ENCODE measurements at regions not wholly inside any gene's neighbourhood (a gene's known extent, or its start where the extent isn't known, plus 50 kb on each side); places are given as distances from the start of the nearest gene placed in this dataset.
"Not testable (repeated sequence)": the region's sequence is repeated elsewhere in the genome, so short reads cannot be mapped to it uniquely, and the experiment has no call there.

DNA sequence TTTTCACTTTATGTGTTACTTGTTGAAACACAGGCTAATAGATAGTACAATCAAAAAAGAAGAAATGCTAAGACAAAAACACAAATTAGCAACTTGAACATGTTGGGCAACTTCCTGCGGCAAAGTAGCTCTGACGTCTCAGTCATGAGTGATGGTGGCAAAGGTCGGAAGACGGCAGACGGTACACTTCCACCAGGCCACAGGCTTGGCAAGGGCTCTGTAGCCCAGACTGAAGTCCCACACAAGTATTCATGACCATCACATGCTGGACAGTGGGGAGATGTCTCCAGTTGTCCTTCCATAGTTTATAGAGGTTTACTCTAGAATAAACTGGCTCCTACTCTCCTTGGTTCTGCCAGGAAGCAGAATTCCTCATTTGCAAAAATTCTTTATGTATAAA lies 831.3 kb downstream of the MTRR start:
- DNase-seq (ENCODE audit: low read depth, low spot score): no peak
- no peak overlapping the region for H3K4me3 ChIP-seq (ENCODE audit: low read length)

- no peak overlapping the region for H3K4me3 ChIP-seq (ENCODE audit: low read length)
- DNase-seq (ENCODE audit: low read depth, low spot score): no peak
Measured at GRCh38 chr5:8700671-8701070, 831.7 kb downstream of the MTRR start.

- DNase-seq (ENCODE audit: low read depth, low spot score): no peak
- H3K4me3 ChIP-seq (ENCODE audit: low read length): no peak overlapping the region
Measured at GRCh38 chr5:8701251-8701650, 832.3 kb downstream of the MTRR start.

DNA sequence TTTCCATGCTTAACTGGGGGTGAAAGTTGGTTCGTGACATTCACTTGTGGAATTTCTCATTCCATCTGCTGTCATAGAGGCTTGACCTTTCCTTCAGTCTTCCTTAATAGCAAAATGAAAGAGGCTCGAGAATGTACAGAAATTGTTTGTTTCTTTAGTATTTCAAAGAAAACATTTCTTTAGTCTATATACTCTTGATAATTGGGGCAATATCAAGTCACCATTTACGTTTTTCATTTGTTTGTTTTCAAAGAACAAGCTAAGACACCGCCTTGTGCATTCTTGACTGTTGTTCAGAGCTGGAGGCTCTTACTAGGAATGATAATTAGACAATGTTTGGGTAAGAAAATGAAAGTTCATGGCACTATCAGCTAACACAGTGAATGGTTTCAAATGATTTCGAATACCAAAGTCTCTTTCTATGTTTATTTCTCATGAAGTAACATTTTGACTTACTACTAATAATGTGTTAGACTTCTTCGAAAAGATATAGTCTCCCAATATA lies 835.4 kb downstream of the SEMA5A start:
- H3K4me3 ChIP-seq (ENCODE audit: low read length): no peak overlapping the region

DNA sequence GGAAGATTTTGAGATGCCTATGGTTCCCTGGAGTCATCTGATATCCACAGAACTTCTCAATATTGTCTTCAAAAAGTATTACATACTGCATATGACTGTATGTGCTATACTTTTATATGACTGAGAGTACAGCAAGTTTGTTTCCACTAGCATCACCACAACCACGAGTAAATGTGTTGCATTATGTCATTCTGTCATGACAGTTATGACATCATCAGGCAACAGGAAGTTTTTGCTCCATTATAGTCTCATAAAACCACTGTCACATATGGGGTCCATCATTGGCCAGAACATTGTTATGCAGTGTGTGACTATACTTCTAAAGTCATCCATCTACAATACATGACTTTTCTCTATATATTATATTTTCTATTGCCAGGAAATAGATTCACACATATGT lies 831.7 kb downstream of the SEMA5A start:
- no peak overlapping the region for H3K4me3 ChIP-seq (ENCODE audit: low read length)
- no peak for DNase-seq (ENCODE audit: low read depth, low spot score)

More for the DNA sequence above, 835.4 kb downstream of the SEMA5A start:
- DNase-seq (ENCODE audit: low read depth, low spot score): no peak

DNA sequence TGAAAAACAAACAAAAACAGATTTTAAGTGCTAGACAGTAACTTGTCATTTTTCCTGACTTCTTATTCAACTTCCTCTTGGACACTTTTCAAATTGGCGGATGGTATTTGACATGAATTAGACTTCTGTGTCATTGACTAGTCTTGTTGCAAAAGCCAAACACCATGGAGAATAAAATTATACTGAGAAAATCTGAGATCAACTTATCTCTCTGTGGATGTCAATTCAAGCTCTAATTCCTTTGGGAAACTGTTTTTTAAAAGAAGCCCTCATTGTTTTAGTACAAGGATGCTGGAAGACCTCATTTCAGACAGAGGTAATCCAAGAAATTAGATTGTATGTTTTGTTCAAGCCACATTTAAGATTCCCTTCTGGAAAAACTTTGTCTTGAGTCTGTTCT lies 831.0 kb downstream of the SEMA5A start:
- H3K4me3 ChIP-seq (ENCODE audit: low read length): no peak overlapping the region
- no peak for DNase-seq (ENCODE audit: low read depth, low spot score)

- no peak overlapping the region for H3K4me3 ChIP-seq (ENCODE audit: low read length)
- no peak for DNase-seq (ENCODE audit: low read depth, low spot score)
Measured at GRCh38 chr5:8719796-8720195, 826.1 kb downstream of the SEMA5A start.

DNA sequence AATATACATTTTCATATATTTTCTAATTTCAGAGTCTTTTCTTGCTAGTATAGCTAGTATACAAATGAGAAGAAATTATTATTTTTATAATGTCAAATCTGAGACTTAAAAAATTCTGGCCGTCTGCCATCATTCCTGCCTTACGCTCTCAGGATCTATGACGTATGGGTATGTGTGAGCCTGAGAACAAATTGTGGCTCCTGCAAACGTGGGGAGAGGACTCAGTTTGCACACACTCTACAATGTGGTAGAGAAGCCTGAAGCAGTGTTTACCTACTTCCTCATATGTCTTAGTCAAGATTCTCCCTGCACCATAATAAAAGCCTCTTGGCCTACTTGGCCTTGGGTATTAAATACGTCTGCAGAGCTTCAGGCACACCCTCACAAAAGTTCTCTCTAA lies 825.4 kb downstream of the SEMA5A start:
- no peak overlapping the region for H3K4me3 ChIP-seq (ENCODE audit: low read length)
- no peak for DNase-seq (ENCODE audit: low read depth, low spot score)

DNA sequence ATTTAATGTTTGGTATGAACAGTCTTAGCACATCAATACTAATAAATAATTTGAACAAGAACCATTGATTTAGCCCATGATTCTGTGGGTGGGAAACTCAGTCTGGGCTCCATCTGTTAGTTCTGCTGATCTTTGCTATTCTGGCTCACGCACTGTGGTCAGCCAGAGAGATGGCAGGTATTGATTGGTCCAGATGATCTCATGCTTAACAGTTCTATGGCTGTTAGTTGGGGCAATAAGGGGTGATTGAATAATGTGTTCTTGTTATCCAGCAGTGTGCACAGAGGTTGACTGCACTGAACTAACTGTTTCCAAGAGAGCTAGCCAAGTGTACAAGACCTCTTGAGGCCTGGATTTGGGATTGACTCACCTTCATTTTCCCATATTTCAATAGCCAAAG lies 824.3 kb downstream of the SEMA5A start:
- H3K4me3 ChIP-seq (ENCODE audit: low read length): no peak overlapping the region
- DNase-seq (ENCODE audit: low read depth, low spot score): no peak

DNA sequence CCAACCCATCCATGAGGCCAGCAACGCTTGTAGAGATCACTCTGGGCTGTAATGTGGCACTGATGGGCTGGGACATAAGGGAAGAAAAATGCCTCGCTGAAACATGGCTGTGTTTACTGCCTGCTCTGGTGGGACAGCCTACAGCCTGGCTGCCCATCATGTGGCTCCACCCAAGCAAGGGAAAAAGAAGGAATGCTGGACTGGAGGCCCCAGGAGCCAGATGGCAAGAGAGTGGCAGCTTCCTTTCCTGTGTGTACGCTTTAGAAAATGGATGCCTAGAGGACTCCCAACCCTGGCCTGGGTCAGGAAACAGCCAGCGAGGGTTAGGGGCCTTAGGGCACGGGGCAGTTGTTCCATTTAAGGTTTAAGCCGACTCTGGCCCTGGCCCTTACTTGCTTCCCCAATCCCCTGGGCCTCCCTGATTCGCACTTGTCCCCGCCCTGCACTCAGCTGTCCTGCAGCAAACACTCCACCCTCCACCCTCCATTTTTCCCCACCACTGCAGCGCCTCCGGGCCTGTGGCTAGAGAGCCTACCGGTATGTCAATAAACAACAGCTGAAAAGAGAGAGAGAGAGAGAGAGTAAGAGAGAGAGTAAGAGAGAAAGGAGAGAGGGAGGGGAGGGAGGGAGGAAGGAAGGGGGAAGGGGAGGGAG lies 819.4 kb downstream of the SEMA5A start:
- H3K4me3 ChIP-seq (ENCODE audit: low read length): no peak overlapping the region
- no peak for DNase-seq (ENCODE audit: low read depth, low spot score)

GRCh38 chr5:8727396-8727795 lies 818.5 kb downstream of the SEMA5A start:
- H3K4me3 ChIP-seq (ENCODE audit: low read length): no peak overlapping the region
- peak; percentile 15 for DNase-seq (ENCODE audit: low read depth, low spot score)

DNA sequence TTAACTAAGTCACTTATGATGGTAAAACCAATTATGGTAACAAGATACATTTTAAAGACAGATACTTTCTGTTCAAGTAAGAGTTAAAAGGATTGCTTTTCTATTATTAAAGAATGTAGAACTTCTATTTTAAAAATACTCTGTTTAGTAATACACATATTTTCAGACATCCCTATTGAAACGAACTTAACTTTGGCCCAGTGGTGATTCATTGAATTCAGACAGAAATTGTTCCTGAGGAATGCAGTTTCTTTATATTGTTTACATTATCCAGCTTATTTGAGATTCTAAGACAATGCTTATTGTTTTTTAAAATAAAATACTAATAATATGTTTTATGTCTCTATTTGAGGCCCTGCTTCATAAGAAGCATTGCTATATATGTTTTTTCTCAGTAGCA lies 816.4 kb downstream of the SEMA5A start:
- DNase-seq (ENCODE audit: low read depth, low spot score): no peak

DNA sequence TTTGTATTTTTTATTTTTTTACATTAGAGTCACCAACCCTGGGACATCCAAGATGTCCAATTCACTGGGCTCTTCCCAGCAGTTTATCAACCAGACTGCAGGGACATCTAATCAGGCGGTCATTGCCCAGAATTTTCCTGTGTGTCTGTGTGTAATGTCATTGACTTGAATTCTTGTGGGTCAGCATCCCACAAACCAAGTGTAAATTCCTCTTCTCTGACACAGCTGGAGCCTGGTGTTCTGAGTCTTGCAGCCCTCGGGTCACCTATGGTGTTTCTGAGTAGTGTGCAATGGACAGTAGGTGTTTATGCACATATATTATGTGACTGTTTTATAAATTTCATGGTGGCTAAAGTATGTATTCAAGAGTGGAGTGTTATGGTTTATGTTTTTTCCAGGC lies 815.7 kb downstream of the SEMA5A start:
- no peak overlapping the region for H3K4me3 ChIP-seq (ENCODE audit: low read length)
- no peak for DNase-seq (ENCODE audit: low read depth, low spot score)

More for the DNA sequence above, 816.4 kb downstream of the SEMA5A start:
- no peak overlapping the region for H3K4me3 ChIP-seq (ENCODE audit: low read length)

DNA sequence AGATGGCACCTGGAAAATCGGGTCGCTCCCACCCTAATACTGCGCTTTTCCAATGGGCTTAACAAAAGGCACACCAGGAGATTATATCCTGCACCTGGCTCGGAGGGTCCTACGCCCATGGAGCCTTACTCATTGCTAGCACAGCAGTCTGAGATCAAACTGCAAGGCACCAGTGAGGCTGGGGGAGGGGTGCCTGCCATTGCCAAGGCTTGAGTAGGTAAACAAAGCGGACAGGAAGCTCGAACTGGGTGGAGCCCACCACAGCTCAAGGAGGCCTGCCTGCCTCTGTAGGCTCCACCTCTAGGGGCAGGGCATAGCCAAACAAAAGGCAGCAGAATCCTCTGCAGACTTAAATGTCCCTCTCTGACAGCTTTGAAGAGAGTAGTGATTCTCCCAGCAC lies 814.8 kb downstream of the SEMA5A start:
- H3K4me3 ChIP-seq (ENCODE audit: low read length); DNase-seq (ENCODE audit: low read depth, low spot score): not testable (repeated sequence)

DNA sequence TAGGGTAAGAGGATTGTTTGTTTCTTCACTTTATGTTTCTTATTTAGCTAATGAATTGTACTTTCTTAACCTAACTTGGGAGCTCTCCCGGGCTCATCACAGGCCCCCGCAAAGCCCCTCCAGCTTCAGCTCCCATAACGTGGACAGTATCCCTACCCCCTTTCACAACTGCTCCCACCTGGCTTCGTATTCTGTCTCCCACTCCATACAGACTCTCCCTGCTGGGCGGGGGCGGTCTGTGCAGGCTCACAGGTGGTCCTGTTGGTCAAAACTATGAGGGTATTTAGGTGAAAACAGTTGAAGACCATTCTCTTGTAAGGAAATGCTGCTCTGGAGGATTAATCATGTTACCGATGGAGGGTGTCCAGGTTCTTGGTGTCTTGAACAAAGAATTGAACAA lies 805.3 kb downstream of the SEMA5A start:
- no peak overlapping the region for H3K4me3 ChIP-seq (ENCODE audit: low read length)
- no peak for DNase-seq (ENCODE audit: low read depth, low spot score)

- no peak for DNase-seq (ENCODE audit: low read depth, low spot score)
- no peak overlapping the region for H3K4me3 ChIP-seq (ENCODE audit: low read length)
Measured at GRCh38 chr5:8749556-8749955, 796.3 kb downstream of the SEMA5A start.

- no peak for DNase-seq (ENCODE audit: low read depth, low spot score)
- H3K4me3 ChIP-seq (ENCODE audit: low read length): no peak overlapping the region
Measured at GRCh38 chr5:8750100-8750499, 795.8 kb downstream of the SEMA5A start.

- no peak for DNase-seq (ENCODE audit: low read depth, low spot score)
Measured at GRCh38 chr5:8751971-8752370, 793.9 kb downstream of the SEMA5A start.

DNA sequence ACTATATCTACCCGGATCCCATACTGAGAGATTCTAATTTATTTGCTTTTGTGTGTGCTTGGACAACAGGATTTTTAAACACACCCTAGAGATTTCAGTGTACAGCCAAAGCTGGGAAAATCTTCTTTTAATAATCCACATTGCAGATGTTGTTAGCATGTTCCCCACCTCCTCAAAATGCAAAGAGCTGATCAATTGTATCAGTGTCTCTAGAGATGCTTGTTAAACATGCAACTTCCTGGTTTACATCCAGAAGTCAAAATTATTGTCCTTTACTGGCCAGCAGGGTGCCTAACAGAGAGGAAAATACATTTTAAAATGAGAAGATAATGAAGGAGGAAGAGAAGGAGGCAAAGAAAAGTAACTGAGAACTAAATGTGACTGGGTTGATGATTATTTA lies 793.3 kb downstream of the SEMA5A start:
- H3K4me3 ChIP-seq (ENCODE audit: low read length): no peak overlapping the region
- DNase-seq (ENCODE audit: low read depth, low spot score): no peak

More at GRCh38 chr5:8751971-8752370, 793.9 kb downstream of the SEMA5A start:
- H3K4me3 ChIP-seq (ENCODE audit: low read length): no peak overlapping the region

DNA sequence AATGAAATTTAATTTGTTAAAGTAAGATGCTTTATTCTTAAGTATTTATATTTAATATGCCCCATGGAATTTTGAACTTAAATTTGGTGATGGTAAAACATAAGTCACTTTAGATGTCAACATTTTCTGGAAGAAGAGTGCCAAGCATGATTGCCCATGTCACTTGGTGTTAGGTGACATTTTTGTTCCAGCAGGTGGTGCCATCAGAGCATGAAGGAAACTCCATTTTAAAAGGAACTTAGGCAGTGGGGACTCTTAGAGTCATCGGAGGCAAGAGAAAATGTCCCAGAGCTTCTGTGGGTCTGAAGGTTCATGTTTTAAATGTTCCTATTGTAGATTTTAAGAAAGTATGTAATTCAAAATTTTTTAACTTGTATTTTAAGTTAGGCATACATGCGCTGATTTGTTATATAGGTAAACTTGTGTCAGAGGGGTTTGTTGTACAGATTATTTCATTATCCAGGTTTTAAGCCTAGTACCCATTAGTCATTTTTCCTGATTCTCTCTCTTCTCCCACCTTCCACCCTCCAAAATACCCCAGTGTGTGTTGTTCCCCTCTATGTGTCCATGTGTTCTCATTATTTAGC lies 789.3 kb downstream of the SEMA5A start:
- no peak overlapping the region for H3K4me3 ChIP-seq (ENCODE audit: low read length)
- DNase-seq (ENCODE audit: low read depth, low spot score): peak; percentile 28

- DNase-seq (ENCODE audit: low read depth, low spot score): no peak
- no peak overlapping the region for H3K4me3 ChIP-seq (ENCODE audit: low read length)
Measured at GRCh38 chr5:8765886-8766285, 780.0 kb downstream of the SEMA5A start.
